22Rv1 (cell line): ENCODE measurements at regions not wholly inside any gene's neighbourhood (a gene's known extent, or its start where the extent isn't known, plus 50 kb on each side); places are given as distances from the start of the nearest gene placed in this dataset.

ENCODE experiments used
- H3K27ac ChIP-seq: fragments of 450-650 bp; 2 replicates; pipeline ENCODE4 v1.5.1; 2017
- ZFX ChIP-seq: fragments of 450-650 bp; IDR thresholded peaks from 2 replicates; pipeline ENCODE4 v1.6.1; 2017; ENCODE audit warnings: antibody characterized with exemption, borderline replicate concordance
- TF ChIP-seq, protein P1 (sequence below): fragments of 450-650 bp; IDR thresholded peaks from 2 replicates; pipeline ENCODE4 v1.5.1; 2017; ENCODE audit warnings: mild to moderate bottlenecking

DNA sequence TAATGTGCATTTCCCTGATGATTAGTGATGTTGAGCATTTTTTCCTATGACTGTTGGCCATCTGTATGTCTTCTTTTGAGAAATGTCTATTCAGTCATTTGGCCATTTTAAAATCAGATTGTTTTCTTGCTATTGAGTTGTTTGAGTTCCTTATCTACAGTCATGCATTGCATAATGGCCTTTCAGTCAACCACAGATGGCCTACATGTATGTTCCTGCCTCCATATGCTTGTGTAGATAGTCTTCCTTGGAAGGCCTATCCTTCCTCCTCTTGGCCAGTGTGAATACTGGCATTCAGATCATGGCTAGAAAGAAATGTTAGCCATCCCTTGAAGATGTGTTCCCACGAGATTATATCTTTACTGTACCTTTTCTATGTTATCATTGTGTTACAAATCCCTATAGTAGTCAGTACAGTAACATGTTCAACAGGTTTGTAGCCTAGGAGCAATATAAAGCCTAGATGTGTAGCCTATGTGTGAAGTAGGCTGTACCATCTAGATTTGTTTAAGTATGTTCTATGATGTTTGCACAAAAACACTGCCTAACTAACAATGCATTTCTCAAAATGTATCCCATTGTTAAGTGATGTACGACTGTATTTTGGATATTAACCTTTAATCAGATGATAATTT lies 65.6 kb upstream of the CD302 start:
- no peak for TF ChIP-seq ZFX
- TF ChIP-seq, protein P1, sequence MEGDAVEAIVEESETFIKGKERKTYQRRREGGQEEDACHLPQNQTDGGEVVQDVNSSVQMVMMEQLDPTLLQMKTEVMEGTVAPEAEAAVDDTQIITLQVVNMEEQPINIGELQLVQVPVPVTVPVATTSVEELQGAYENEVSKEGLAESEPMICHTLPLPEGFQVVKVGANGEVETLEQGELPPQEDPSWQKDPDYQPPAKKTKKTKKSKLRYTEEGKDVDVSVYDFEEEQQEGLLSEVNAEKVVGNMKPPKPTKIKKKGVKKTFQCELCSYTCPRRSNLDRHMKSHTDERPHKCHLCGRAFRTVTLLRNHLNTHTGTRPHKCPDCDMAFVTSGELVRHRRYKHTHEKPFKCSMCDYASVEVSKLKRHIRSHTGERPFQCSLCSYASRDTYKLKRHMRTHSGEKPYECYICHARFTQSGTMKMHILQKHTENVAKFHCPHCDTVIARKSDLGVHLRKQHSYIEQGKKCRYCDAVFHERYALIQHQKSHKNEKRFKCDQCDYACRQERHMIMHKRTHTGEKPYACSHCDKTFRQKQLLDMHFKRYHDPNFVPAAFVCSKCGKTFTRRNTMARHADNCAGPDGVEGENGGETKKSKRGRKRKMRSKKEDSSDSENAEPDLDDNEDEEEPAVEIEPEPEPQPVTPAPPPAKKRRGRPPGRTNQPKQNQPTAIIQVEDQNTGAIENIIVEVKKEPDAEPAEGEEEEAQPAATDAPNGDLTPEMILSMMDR: no peak
- H3K27ac ChIP-seq: no peak overlapping the region

DNA sequence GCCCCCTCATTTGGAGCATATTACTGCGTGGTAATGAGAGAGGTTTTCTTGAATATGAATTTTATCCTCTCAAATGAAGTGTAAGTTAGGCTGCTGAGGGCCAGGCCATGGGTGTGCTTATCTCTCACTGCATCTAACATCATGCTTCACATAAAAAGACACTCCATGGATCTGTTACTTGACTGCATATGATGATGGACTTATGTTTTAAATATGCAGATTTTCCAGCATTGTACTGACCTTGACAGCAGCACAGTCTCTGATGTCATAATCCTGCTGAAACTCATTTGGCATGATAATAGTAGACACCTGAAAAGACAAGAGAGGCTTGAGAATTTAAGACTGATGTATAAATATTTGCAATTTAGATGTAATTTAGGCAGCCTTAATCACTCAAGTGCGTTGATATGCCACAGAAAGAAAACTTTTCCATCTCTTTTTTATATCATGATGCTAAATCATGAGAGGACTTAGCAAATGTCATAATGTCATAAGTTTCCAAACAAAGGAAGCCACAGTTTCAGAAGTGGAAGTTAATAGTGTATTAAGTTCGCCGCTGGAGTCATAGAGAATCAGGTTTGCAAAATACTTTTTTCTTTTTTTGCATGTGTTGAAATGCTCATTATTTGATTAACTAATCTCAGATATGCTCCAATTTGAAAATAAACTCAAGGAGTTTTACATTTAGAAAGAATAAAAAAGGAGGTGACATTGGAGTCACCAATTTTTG lies 62.7 kb upstream of the CD302 start:
- no peak overlapping the region for H3K27ac ChIP-seq
- TF ChIP-seq, protein P1: no peak
- no peak for TF ChIP-seq ZFX

DNA sequence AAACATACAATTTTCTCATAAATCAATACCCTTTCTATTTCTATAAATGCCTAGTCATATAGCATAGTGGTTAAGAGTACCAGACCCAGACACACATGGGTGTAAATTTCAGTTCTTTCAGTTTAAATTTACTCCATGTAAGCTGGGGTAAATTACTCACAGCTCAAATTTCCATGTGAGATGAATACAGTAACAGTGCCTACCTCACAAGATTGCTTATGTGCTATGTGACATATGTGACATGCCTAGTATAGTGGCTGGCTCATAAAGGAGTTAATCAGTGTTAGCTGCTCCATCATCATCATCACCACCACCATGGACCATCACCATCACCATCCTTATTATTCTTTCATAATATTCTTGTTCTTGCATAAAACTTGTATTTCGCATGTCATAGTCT lies 61.6 kb upstream of the CD302 start:
- no peak overlapping the region for H3K27ac ChIP-seq
- no peak for TF ChIP-seq ZFX
- TF ChIP-seq, protein P1: no peak

DNA sequence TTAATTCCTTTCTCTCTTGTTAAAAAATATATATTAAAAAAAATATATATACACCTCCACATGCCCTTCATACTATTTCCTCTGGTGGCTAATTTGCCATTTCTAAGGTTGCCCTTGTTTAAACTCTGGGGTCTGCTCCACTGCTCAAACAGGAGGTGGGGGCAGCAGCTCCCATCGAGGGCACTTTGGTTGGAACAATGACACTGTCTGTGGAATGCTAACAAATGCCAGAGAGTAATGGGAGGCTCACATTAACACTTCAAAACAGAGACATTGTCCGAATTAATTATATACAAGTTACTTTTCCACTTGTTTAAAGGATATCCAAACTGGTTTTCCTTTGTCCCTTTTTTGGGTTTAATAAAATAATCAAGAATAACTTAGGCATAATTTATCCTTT lies 58.8 kb upstream of the CD302 start:
- TF ChIP-seq ZFX: no peak
- TF ChIP-seq, protein P1: no peak

DNA sequence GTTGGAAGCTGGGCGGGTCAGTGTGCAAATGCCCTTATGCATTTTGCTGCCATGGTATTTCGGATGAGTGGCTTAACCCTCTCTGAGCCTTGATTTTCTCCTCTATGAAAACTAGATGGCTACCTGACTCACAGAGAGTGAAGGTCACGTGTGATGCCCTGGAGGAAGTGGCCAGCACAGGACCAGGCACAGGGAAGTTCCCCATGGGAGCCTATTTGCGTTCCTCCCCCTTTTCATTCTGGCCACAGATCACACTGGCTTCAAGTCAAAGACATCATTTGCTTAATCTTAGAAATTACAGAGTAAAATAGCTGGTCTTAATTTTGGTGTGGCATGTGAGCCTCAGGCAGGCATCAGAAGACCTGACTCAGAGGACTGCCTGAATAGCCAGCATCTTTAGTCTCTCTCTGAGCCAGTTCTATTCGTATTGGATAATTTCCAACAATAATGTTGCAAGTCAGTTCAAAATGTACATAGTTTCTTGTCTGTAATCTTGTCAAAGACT lies 57.6 kb upstream of the CD302 start:
- no peak overlapping the region for H3K27ac ChIP-seq
- TF ChIP-seq, protein P1: no peak
- TF ChIP-seq ZFX: no peak

More for the DNA sequence above, 58.8 kb upstream of the CD302 start:
- no peak overlapping the region for H3K27ac ChIP-seq

DNA sequence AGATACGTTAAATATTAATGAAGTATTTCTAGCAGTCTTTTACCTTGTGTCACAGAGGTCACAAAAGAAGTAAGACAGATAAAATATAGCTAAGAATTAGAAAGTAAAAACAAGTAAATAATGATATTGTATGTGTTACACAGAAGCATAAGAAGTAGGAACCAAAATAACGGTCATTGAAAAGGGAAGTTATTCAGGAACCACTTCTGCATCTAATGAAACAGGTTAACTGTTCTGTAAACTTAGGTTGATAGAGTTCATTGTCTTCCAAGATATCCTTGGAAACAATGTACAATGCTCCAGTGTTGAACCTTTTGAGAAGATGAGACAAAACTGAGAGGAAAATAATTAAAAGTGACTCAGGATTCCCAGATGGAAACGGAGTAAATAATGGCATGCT lies 57.1 kb upstream of the CD302 start:
- no peak for TF ChIP-seq ZFX
- TF ChIP-seq, protein P1: no peak
- H3K27ac ChIP-seq: no peak overlapping the region

DNA sequence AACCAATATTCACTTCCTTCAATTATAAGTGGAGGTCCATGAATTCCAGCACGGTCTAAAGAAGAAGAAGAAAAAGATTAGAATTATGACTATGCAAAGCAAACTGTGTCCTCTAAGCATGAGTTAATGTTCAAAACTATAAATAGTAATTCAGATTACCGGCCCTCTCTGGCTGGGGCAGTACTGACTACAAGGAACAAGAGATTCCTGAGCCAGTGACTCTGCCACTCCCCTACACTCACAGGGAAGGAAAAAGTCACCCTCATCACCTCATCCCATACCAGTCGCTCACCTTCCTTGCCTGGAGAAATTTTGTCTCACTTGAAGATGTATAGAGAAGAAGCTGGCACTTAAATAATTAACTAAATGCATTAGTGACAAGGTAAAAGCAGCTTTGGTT lies 56.5 kb upstream of the CD302 start:
- no peak for TF ChIP-seq ZFX
- TF ChIP-seq, protein P1: no peak
- no peak overlapping the region for H3K27ac ChIP-seq
